Stimulated activated CD4-positive, alpha-beta T cell treated with anti-CD3 and anti-CD28 coated beads, TNF-alpha, amount 100 ng/mL, for 1 hour (primary cell): ENCODE measurements at regions not wholly inside any gene's neighbourhood (a gene's known extent, or its start where the extent isn't known, plus 50 kb on each side); places are given as distances from the start of the nearest gene placed in this dataset.

Experiments
- DNase-seq, 3 donors: peaks; one replicate each; pipeline ENCODE4 v3.0.0-alpha.2; 2020; ENCODE audit warnings: low read depth in 3 of 3, low spot score in 1 of 3

GRCh38 chr11:37817727-37818270 lies 1219.8 kb upstream of the RAG2 start:
- no peak for DNase-seq

- DNase-seq, result no peak
These were observed 1214.3 kb upstream of the RAG2 start for GRCh38 chr11:37812281-37812880.

DNA sequence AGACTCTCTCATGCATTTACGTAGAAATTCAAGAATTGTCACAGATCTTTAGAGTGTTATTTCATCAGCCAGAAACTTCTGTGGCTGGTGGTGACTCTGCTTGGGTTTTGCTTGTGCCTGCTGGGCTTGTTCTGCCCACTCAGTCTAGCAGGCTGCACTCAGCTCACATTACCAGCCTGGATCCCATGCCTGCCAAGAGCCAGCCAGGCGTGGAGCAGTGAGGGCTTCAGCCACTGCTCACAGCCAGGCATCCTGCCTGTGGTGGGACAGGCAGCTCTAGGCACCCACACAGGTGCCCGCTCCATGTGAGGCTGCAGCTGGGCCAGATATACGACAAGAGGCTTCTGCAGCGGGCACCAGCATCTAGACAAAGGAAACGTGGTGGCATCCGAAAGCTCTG lies 1213.3 kb upstream of the RAG2 start:
- no peak for DNase-seq

GRCh38 chr11:37804666-37805065 lies 1206.6 kb upstream of the RAG2 start:
- DNase-seq, result no peak

- no peak for DNase-seq
These were observed 1190.3 kb upstream of the RAG2 start for GRCh38 chr11:37788141-37788877.

DNA sequence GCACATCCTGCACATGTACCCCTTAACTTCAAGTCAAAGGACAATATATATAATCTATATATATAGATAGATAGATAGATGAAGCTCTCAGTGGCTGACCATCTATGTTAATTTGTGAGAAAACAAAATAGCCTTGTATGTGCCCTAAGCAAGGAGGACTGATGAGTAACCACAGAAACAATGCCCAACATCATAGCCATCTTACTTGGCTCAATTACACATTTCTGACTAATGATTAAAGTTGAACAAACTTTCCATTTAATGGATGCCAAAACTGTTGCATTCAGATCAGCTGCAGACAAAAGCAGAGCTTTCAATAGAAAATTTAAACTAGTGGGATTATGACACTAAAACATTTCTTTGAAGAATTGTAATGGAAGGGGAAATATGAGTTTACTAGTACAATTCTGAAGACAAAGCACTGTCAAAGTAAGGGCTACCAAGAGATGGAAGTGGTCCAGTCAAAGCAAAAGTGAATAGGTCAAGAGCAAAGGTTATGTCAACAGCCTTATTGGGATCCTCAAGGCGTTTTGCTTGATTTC lies 1188.2 kb upstream of the RAG2 start:
- DNase-seq, result no peak

GRCh38 chr11:37774441-37774840 lies 1176.4 kb upstream of the RAG2 start:
- no peak for DNase-seq

GRCh38 chr11:37770145-37770544 lies 1172.1 kb upstream of the RAG2 start:
- no peak for DNase-seq

- DNase-seq, result no peak
These were observed 1164.0 kb upstream of the RAG2 start for GRCh38 chr11:37762079-37762478.

GRCh38 chr11:37755521-37755920 lies 1157.5 kb upstream of the RAG2 start:
- DNase-seq, result no peak

DNA sequence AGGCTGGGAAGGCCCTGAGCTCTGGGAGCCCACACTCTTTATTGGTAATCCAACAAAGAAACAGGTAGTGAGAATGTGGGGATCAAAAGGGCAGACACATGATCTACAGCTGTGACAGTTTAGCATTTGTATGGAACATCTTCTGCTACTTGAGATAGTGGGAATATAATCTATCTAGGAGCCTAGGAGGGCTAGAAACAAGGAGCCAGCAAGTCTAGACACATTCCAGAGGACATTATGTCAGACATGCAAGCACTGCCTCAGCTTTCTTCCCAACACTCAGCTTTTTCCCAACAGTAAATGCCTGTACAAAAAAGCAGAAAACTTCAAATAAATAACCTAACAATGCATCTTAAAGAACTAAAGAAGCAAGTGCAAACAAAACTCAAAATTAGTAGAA lies 1150.6 kb upstream of the RAG2 start:
- no peak for DNase-seq

- no peak for DNase-seq
These were observed 1149.1 kb upstream of the RAG2 start for GRCh38 chr11:37747121-37747520.

DNA sequence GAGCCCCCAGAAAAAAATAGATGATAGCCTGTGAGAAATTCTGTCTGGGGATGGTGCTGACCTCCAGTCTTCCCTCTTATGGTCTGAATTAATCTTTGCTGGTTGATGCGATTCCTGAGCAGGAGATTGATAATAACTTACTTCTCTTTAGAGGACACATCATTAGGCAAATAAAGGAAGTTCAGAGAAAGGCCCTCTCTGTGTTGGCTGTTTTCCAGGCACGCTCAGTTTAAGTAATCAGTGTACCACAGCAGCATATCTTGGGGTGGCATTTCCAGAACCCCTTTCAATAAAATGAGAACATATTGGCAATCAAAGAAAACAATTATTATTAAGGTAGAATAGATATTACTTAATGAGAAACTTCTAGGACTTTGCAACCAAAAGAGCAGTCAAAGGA lies 1129.3 kb upstream of the RAG2 start:
- no peak for DNase-seq

DNA sequence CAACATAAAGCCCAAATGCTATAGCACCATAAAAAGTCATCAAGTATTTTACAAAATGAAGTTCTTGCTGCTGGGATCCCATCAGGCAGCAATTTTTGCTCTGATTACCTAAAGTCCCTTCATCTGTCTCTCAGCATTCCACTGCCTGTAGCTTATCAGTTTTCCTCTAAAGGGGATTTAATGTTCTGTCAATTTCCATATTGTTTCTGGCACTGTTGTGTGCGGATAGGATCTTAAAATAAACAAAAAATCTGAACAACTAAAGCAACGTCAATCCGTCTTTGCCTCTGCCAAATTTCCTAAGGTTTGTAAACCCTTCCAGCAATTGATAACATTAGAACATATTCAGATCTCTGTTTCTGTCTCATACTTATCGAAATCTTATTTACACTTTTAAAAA lies 1126.3 kb upstream of the RAG2 start:
- DNase-seq, result no peak

GRCh38 chr11:37721485-37721884 lies 1123.4 kb upstream of the RAG2 start:
- no peak for DNase-seq

DNA sequence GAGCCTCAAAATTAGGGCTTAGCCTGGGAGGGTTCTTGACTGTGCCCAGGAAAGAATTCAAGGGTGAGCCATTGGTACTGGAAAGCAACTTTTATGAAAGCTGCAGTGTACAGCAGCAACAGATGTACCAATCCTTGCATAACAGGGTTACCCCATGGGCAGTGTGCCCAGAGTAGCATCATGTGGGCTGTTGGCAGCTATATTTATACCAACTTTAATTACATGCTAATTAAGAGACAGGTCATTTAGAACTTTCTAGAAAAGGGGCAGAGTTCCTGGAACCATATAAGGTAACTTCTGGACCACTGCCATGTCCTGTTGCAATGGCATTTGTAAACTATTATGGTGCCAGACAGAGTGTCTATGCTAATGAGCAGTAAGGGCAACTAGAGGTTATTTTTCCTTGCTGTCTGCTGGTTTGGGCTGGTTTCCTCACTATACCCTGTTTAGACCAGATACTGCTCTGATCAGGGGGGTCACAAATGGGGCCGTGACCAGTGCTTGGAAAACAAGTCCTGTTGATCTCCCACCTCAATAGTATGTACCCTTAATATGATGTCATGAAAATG lies 1120.5 kb upstream of the RAG2 start:
- no peak for DNase-seq

DNA sequence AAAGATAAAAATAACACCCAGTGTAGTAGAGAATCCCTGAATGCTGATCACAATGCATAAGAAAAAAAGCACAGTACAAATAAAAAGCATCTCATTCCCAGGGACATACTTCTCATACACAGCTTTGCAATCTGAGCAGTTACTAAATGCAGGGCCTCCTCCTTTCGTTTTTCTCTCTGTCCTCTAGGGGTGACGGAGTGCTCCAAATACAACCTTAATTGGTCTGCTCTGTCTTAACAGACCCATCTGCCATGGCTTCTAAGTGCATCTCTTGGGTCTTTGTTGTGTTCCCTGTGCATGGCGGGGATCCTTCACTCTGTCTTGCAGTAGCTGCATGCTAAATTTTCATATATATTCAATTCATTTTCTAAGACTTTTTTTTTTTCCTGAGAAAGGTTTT lies 1114.2 kb upstream of the RAG2 start:
- DNase-seq, result no peak

GRCh38 chr11:37710031-37710430 lies 1112.0 kb upstream of the RAG2 start:
- no peak for DNase-seq

DNA sequence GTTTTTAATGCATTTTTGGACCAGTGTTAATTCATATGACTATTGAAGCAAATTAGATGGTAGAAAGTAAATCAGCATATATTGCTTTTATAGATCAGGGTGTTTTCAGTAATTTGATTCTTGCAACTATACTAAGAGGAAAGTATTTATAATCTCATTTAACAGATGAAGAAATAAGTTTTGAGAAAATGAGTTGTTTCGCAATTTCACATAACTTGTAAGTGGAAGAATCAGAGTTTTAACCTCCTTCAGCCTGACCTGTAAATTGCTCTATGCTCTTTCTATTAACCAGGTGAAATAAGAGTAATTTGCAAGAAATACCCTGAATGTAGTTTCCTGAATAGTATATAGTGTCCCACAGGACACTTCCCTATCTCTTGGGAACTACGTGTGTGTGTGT lies 1106.8 kb upstream of the RAG2 start:
- no peak for DNase-seq

- no peak for DNase-seq
These were observed 1101.6 kb upstream of the RAG2 start for GRCh38 chr11:37699644-37700043.

DNA sequence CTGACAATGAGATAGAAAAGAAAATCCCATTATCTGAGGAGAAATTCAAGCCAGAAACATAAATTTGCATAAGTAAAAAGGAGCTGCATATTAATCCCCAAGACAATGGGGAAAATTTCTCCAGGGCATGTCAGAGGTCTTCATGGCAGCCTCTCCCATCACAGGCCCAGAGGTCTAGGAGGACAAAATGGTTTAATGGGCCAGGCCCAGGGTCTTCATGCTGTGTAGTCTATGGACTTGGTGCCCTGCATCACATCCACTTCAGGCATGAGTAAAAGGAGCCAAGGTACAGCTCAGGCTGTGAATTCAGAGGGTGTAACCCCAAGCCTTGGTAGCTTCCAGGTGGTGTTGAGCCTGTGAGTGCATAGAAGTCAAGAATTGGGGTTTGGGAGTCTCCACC lies 1097.2 kb upstream of the RAG2 start:
- no peak for DNase-seq

- no peak for DNase-seq
These were observed 1091.9 kb upstream of the RAG2 start for GRCh38 chr11:37689951-37690350.
